Breast epithelium (tissue), 4 donors: ENCODE measurements at regions not wholly inside any gene's neighbourhood (a gene's known extent, or its start where the extent isn't known, plus 50 kb on each side); places are given as distances from the start of the nearest gene placed in this dataset.

Source experiments
- DNase-seq, 2 donors: peaks; one replicate each; pipeline ENCODE4 v3.0.0-alpha.2; 2019; ENCODE audit warnings: low spot score in 2 of 2
- H3K27ac ChIP-seq, 2 donors: fragments of 200-600 bp; sonication (generic) in 1 of 2; one replicate each; pipeline ENCODE4 v1.5.1; 2016 to 2019; ENCODE audit warnings: mild to moderate bottlenecking in 1 of 2
- H3K27me3 ChIP-seq, 2 donors: fragments of 200-600 bp; sonication (generic) in 1 of 2; one replicate each; pipeline versions ENCODE4 v1.5.1 to v1.6.0; 2017 to 2019; ENCODE audit warnings: control low read depth in 1 of 2, mild to moderate bottlenecking in 1 of 2
- H3K36me3 ChIP-seq: fragments of 200-600 bp; one replicate; pipeline ENCODE4 v1.5.1; 2019
- H3K4me1 ChIP-seq, 2 donors: fragments of 200-600 bp; sonication (generic); one replicate each; pipeline ENCODE4 v1.5.1; 2016 to 2019; ENCODE audit warnings: control low read depth in 1 of 2
- H3K4me3 ChIP-seq, 3 donors: fragments of 200-600 bp; sonication (generic); 1 replicate in 2 of 3; 2 replicates in 1 of 3; pipeline ENCODE4 v1.5.1; 2016 to 2019; ENCODE audit warnings: mild to moderate bottlenecking in 3 of 3, moderate library complexity in 2 of 3
- H3K9me3 ChIP-seq, 2 donors: fragments of 200-600 bp; sonication (generic) in 1 of 2; one replicate each; pipeline ENCODE4 v1.5.1; 2016 to 2019; ENCODE audit warnings: control low read depth in 1 of 2
- POLR2A ChIP-seq: fragments of 450-650 bp; IDR thresholded peaks from one replicate; pipeline ENCODE4 v1.6.1; 2016; ENCODE audit warnings: antibody characterized with exemption, mild to moderate bottlenecking, moderate library complexity
- POLR2AphosphoS5 ChIP-seq, 3 donors: sonication (generic); formaldehyde crosslinking; IDR thresholded peaks; one replicate each; pipeline ENCODE4 v1.6.1; 2017; ENCODE audit warnings: antibody characterized with exemption in 3 of 3
- intact Hi-C: fragments of 100-400 bp; cut with DNase I; formaldehyde crosslinking; loops from one replicate; pipeline ENCODE4 v1.15.1; 2023; ENCODE audit warnings: low total_unique reads
- TF ChIP-seq, protein P1 (sequence below), 3 donors: fragments of 450-650 bp; IDR thresholded peaks; one replicate each; pipeline ENCODE4 v1.5.1; 2016 to 2017; ENCODE audit warnings: antibody characterized with exemption in 3 of 3, mild to moderate bottlenecking in 3 of 3, moderate library complexity in 3 of 3

DNA sequence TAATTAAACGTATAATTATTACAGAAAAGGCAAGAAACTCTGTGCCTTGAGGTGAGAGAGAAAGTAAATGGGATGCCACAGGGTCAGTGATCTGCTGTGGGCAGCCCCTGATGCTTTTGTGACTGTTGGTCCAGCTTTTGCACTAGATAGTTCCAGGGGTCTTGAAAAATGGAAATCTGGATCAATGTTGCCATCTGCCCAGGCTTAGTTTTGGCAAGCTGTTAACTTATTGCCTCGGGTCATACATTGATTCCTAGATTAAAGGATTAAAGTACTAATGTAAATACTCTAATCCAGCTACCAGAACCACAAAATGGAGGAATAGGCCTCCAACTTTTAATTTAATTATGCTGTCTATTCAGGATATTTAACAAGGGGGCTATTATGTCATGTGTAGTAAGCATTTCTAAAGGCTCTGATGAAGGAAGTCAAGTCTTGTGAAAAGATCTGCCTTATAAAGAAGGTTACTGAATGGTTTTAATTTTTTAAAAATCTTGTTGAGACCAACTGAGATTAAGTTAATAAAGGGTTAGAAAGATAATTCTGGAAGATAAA is 376.0 kb upstream of the HS3ST5 start:
- Histone ChIP-seq H3K4me1 (no peaks in the 10 kb centered on the region), H3K27ac (no peak overlapping the region), H3K4me3 (no peak overlapping the region), H3K36me3 (no peaks in the 10 kb centered on the region), H3K9me3 (no peaks in the 10 kb centered on the region), H3K27me3 (no peaks in the 10 kb centered on the region)
- TF ChIP-seq, protein P1, sequence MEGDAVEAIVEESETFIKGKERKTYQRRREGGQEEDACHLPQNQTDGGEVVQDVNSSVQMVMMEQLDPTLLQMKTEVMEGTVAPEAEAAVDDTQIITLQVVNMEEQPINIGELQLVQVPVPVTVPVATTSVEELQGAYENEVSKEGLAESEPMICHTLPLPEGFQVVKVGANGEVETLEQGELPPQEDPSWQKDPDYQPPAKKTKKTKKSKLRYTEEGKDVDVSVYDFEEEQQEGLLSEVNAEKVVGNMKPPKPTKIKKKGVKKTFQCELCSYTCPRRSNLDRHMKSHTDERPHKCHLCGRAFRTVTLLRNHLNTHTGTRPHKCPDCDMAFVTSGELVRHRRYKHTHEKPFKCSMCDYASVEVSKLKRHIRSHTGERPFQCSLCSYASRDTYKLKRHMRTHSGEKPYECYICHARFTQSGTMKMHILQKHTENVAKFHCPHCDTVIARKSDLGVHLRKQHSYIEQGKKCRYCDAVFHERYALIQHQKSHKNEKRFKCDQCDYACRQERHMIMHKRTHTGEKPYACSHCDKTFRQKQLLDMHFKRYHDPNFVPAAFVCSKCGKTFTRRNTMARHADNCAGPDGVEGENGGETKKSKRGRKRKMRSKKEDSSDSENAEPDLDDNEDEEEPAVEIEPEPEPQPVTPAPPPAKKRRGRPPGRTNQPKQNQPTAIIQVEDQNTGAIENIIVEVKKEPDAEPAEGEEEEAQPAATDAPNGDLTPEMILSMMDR (IDR thresholded peaks at IDR 0.05), result no peak
- intact Hi-C loops, result no loop called here
- DNase-seq, result no peak

DNA sequence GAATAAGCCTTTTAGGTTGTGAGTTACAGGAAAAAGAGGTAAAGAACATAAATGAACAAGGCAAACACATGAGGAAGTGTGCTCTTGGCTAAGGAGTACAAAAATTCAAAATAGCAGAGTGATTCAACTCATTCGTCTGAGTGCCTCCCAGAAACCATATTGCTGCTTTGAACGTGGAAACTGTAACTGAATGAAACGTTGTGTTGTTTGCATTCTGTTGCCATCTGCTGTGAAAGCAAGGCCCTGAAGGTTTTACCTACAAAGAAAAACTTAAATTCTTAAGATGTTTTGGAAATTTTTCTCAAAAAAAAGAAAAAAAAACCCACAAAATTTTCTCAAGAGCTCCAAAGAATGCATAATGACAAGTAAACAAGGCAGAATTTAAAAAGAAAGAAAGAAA is 375.4 kb upstream of the HS3ST5 start:
- intact Hi-C loops, result no loop called here
- Histone ChIP-seq H3K27me3 (no peaks in the 10 kb centered on the region), H3K36me3 (no peaks in the 10 kb centered on the region), H3K27ac (no peak overlapping the region), H3K9me3 (no peaks in the 10 kb centered on the region), H3K4me3 (no peak overlapping the region), H3K4me1 (no peaks in the 10 kb centered on the region)
- no peak for DNase-seq
- TF ChIP-seq POLR2A (no peak), POLR2AphosphoS5 (IDR thresholded peaks at IDR 0.05) (no peak)
- TF ChIP-seq, protein P1 (IDR thresholded peaks at IDR 0.05), result no peak

DNA sequence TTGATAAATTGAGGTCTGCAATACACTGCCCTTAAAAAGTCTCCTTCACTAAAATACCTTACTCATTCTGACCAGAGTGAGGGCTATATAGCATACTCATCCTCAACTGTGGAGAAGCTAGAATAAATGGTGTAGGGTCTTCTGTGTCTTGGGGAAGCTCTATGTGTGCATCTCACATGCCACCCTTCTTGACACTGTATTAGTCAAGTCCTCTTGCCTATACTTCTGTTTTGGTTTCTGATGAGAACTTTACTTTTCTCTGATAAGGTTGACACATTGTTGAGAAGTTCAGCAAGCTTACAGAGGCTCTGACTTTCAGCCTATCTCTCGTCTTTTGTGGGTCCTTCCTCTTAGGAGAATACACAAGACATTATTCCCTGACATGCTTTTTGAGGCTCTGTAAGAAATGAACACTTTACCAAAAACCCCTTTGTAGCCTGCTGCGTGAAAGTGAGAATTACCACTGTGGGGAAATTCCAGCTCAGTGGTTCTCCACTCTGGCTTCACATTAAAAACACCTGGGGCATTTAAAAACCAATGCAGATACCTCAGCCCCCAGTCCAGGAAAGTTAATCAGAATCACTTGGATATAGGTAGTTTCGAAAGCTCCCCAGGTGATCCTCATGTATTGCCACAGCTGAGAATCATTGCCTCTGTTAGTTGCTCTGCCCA is 372.1 kb upstream of the HS3ST5 start:
- Histone ChIP-seq H3K9me3 (no peaks in the 10 kb centered on the region), H3K27me3 (no peaks in the 10 kb centered on the region), H3K4me1 (no peaks in the 10 kb centered on the region), H3K36me3 (no peaks in the 10 kb centered on the region), H3K27ac (no peak overlapping the region), H3K4me3 (no peak overlapping the region)
- TF ChIP-seq POLR2AphosphoS5 (IDR thresholded peaks at IDR 0.05) (no peak), POLR2A (no peak)
- TF ChIP-seq, protein P1 (IDR thresholded peaks at IDR 0.05), result no peak
- no peak for DNase-seq
- intact Hi-C loops, result no loop called here

DNA sequence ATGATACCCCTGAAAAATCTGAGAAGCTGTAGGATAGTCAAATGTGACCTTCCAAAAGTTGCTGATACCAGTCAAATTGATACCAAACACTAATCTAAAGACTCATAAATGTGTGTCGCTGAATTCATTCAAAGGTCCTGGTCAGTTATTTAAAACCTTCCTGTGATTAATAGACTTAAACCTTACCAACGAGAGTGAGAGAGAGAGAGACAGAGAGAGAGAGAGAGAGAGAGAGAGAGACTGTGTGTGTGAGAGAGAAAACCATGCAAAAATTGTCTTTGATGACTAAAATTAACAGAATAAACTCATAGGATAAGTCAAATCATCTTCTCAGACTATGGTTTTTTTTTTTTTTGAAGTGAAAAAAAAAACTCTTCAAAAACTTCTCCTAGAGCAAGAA is 370.9 kb upstream of the HS3ST5 start:
- H3K9me3 ChIP-seq, result peaks cover 0 to 3% of the 10 kb centered on the region in 2 donors
- H3K4me1 ChIP-seq, result no peaks in the 10 kb centered on the region
- no peaks in the 10 kb centered on the region for H3K36me3 ChIP-seq
- no peak overlapping the region for H3K27ac ChIP-seq
- no peak for DNase-seq
- intact Hi-C loops, result no loop called here
- TF ChIP-seq POLR2A, result no peak
- TF ChIP-seq POLR2AphosphoS5 (IDR thresholded peaks at IDR 0.05), result no peak
- TF ChIP-seq, protein P1 (IDR thresholded peaks at IDR 0.05), result no peak
- no peaks in the 10 kb centered on the region for H3K27me3 ChIP-seq
- no peak overlapping the region for H3K4me3 ChIP-seq

DNA sequence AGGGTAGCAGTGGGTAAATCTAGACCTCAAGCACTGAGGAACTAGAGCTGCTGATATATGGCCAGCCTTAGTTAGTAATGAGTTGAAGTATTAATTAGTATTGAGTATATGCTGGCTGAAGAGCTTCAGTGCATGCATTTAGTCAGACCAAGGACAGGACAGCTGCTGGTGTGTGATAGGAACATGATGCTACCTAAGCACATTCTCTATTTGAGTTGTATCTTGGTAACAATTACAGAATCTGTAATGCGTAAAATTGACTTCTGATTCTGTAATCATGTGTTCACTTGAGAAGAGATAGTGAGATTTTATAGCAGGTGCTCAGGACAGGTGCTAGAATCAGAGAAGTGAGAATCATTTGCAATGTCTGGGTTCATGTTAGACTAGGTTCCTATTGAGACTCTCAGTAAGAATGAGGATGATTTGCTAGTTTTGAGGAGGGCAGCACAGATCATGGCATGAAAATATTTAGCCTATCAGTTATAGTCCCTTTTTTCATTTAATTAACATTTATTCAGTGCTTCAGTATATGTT is 369.4 kb upstream of the HS3ST5 start:
- no peak for DNase-seq
- Histone ChIP-seq H3K9me3 (peaks cover 0 to 8% of the 10 kb centered on the region in 2 donors), H3K36me3 (no peaks in the 10 kb centered on the region), H3K4me3 (no peak overlapping the region), H3K27me3 (no peaks in the 10 kb centered on the region), H3K4me1 (no peaks in the 10 kb centered on the region), H3K27ac (no peak overlapping the region)
- TF ChIP-seq POLR2A (no peak), POLR2AphosphoS5 (IDR thresholded peaks at IDR 0.05) (no peak)
- TF ChIP-seq, protein P1 (IDR thresholded peaks at IDR 0.05), result no peak
- intact Hi-C loops, result no loop called here
